HG02981 (cell line): ENCODE measurements at regions not wholly inside any gene's neighbourhood (a gene's known extent, or its start where the extent isn't known, plus 50 kb on each side); places are given as distances from the start of the nearest gene placed in this dataset.
A peak's percentile ranks its signal among the peaks of the same experiment; 100 is the strongest.

Source experiments
- ATAC-seq: cut with Tn5 transposase; IDR thresholded peaks from one replicate; pipeline ENCODE4 v1.9.1; 2021; ENCODE audit warnings: mild to moderate bottlenecking, moderate library complexity; ENCODE audit not compliant: unreplicated experiment

- ATAC-seq, result no peak
These were observed 353.7 kb downstream of the CSNK1G3 start for GRCh38 chr5:123865641-123866040.

- ATAC-seq, result no peak
These were observed 352.6 kb downstream of the CSNK1G3 start for GRCh38 chr5:123864578-123864977.

- ATAC-seq, result no peak
These were observed 347.0 kb downstream of the CSNK1G3 start for GRCh38 chr5:123858938-123859337.

GRCh38 chr5:123856766-123857165 is 344.8 kb downstream of the CSNK1G3 start:
- ATAC-seq, result no peak

- no peak for ATAC-seq
These were observed 343.6 kb downstream of the CSNK1G3 start for GRCh38 chr5:123855609-123856008.

- no peak for ATAC-seq
These were observed 333.6 kb downstream of the CSNK1G3 start for GRCh38 chr5:123845356-123846100.

GRCh38 chr5:123844873-123845272 is 332.9 kb downstream of the CSNK1G3 start:
- peak; percentile 56 for ATAC-seq

- ATAC-seq, result no peak
These were observed 323.4 kb downstream of the CSNK1G3 start for GRCh38 chr5:123835421-123835820.

GRCh38 chr5:123830575-123830974 is 318.6 kb downstream of the CSNK1G3 start:
- no peak for ATAC-seq

GRCh38 chr5:123827811-123828210 is 315.8 kb downstream of the CSNK1G3 start:
- ATAC-seq, result no peak

GRCh38 chr5:123819833-123820232 is 307.9 kb downstream of the CSNK1G3 start:
- ATAC-seq, result no peak

GRCh38 chr5:123819386-123819785 is 307.4 kb downstream of the CSNK1G3 start:
- no peak for ATAC-seq

GRCh38 chr5:123817267-123817666 is 305.3 kb downstream of the CSNK1G3 start:
- ATAC-seq, result no peak

- no peak for ATAC-seq
These were observed 303.0 kb downstream of the CSNK1G3 start for GRCh38 chr5:123814801-123815470.

- no peak for ATAC-seq
These were observed 302.1 kb downstream of the CSNK1G3 start for GRCh38 chr5:123813937-123814624.

GRCh38 chr5:123813264-123813663 is 301.3 kb downstream of the CSNK1G3 start:
- no peak for ATAC-seq

GRCh38 chr5:123811831-123812230 is 299.9 kb downstream of the CSNK1G3 start:
- ATAC-seq, result no peak

GRCh38 chr5:123810746-123811340 is 298.9 kb downstream of the CSNK1G3 start:
- ATAC-seq, result no peak

- ATAC-seq, result no peak
These were observed 298.3 kb downstream of the CSNK1G3 start for GRCh38 chr5:123810253-123810652.

- ATAC-seq, result no peak
These were observed 297.7 kb downstream of the CSNK1G3 start for GRCh38 chr5:123809594-123810221.
